ENCODE measurements at regions not wholly inside any gene's neighbourhood (a gene's known extent, or its start where the extent isn't known, plus 50 kb on each side); places are given as distances from the start of the nearest gene placed in this dataset.

- no peak for TF ChIP-seq EZH2 (IDR thresholded peaks at IDR 0.05; ENCODE audit: insufficient read depth, low read length)
- no peak for TF ChIP-seq CTCF (IDR thresholded peaks at IDR 0.05; ENCODE audit: insufficient read depth, low read depth, low read length)
These were observed 106.7 kb upstream of the FSHR start for GRCh38 chr2:49260979-49261538.
